ENCODE measurements at regions not wholly inside any gene's neighbourhood (a gene's known extent, or its start where the extent isn't known, plus 50 kb on each side); places are given as distances from the start of the nearest gene placed in this dataset.

DNA sequence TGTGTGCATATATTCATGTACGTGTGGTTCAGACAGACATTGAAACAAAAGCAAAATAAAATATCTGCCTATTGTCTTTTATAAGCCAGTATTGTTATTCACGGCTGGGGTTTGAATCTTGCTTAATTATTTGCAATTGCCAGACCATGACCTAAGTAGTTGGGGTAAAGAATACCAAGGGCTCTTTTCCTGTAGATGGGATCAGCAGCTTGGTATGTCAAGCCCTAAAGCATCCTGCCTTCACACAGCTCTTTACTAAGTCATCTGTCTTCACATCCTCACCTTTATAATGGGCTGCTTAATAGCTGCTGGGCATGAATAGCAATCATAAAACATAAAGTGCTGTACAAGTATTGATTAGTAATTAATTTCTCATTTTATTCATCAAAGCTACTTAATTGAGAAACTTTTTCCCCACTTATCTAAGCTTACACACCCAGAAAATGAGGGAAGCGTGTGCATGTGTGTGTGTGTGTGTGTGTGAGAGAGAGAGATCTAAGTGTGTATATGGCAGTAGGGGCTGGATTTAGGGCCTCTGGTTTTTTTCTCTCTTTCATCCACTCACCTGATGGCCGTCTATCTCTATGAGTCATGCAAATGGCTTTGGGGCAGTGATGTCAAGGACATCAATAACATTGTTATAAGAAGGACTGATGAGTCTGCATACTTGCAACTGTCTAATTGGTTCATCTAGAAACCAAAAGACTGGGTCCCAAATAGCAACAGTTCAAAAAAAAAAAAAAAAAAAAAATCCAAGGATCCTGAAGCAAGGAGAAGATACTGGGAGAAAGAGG lies 244.1 kb upstream of the TNP1 start:
- H3K4me2 ChIP-seq (ENCODE audit: low read depth, low read length, poor library complexity, severe bottlenecking) = no peak overlapping the region

DNA sequence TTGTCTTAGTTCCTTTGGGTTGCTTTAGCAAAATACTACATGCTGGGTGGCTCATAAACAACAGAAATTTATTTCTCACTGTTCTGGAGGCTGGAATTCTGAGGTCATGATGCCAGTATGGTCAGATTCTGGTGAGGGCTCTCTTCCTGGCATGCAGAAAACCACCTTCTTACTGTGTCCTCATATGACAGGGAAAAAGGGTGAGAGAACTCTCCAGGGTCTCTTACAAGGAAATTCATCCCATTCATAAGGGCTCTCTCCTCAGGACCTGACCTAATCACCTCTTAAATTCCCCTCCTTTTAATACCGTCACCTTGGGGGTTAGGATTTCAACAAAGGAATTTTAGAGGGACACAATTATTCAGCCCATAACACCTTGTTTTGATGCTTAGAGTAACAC lies 243.1 kb upstream of the TNP1 start:
- no peaks in the 10 kb centered on the region for H3K79me2 ChIP-seq (ENCODE audit: insufficient read depth, low read length)
- H3K4me3 ChIP-seq (ENCODE audit: insufficient read depth, low read length, poor library complexity, severe bottlenecking) = no peak overlapping the region
- H3K9me2 ChIP-seq (replicated peaks; ENCODE audit: insufficient read depth, low read length) = no peaks in the 10 kb centered on the region
- TF ChIP-seq CTCF (IDR thresholded peaks at IDR 0.05; ENCODE audit: insufficient read depth, low read length, poor library complexity, severe bottlenecking) (no peak), EZH2phosphoT487 (conservative IDR thresholded peaks at IDR 0.05; ENCODE audit: low read length) (no peak)
- no peaks in the 10 kb centered on the region for H4K20me1 ChIP-seq (ENCODE audit: low read depth, low read length)
- H3K27ac ChIP-seq (ENCODE audit: low read depth, low read length) = no peak overlapping the region
- H3K36me3 ChIP-seq (ENCODE audit: low read length) = no peaks in the 10 kb centered on the region
- H3F3A ChIP-seq (ENCODE audit: insufficient read depth) = no peaks in the 10 kb centered on the region
- H3K4me2 ChIP-seq (ENCODE audit: low read depth, low read length, poor library complexity, severe bottlenecking) = no peak overlapping the region
- H2AFZ ChIP-seq (ENCODE audit: low read depth, low read length, severe bottlenecking) = no peak overlapping the region
- H3K9ac ChIP-seq (ENCODE audit: low read length) = no peak overlapping the region
- no peaks in the 10 kb centered on the region for H3K9me3 ChIP-seq (ENCODE audit: insufficient read depth, low read length)
- no peaks in the 10 kb centered on the region for H3K27me3 ChIP-seq (ENCODE audit: low read length)

More for the DNA sequence above, 244.1 kb upstream of the TNP1 start:
- H3K9me3 ChIP-seq (ENCODE audit: insufficient read depth, low read length) = no peaks in the 10 kb centered on the region
- no peaks in the 10 kb centered on the region for H3F3A ChIP-seq (ENCODE audit: insufficient read depth)
- H3K9ac ChIP-seq (ENCODE audit: low read length) = no peak overlapping the region
- no peaks in the 10 kb centered on the region for H3K79me2 ChIP-seq (ENCODE audit: insufficient read depth, low read length)
- no peak overlapping the region for H3K27ac ChIP-seq (ENCODE audit: low read depth, low read length)
- no peaks in the 10 kb centered on the region for H3K36me3 ChIP-seq (ENCODE audit: low read length)
- H4K20me1 ChIP-seq (ENCODE audit: low read depth, low read length) = no peaks in the 10 kb centered on the region
- no peaks in the 10 kb centered on the region for H3K9me2 ChIP-seq (replicated peaks; ENCODE audit: insufficient read depth, low read length)
- H3K27me3 ChIP-seq (ENCODE audit: low read length) = no peaks in the 10 kb centered on the region
- TF ChIP-seq CTCF (IDR thresholded peaks at IDR 0.05; ENCODE audit: insufficient read depth, low read length, poor library complexity, severe bottlenecking) (no peak), EZH2phosphoT487 (conservative IDR thresholded peaks at IDR 0.05; ENCODE audit: low read length) (no peak)
- H2AFZ ChIP-seq (ENCODE audit: low read depth, low read length, severe bottlenecking) = no peak overlapping the region
- no peak overlapping the region for H3K4me3 ChIP-seq (ENCODE audit: insufficient read depth, low read length, poor library complexity, severe bottlenecking)

- H3K27me3 ChIP-seq (ENCODE audit: low read length) = no peaks in the 10 kb centered on the region
- TF ChIP-seq CTCF (IDR thresholded peaks at IDR 0.05; ENCODE audit: insufficient read depth, low read length, poor library complexity, severe bottlenecking) = no peak
- no peaks in the 10 kb centered on the region for H3K9me2 ChIP-seq (replicated peaks; ENCODE audit: insufficient read depth, low read length)
- H3K4me2 ChIP-seq (ENCODE audit: low read depth, low read length, poor library complexity, severe bottlenecking) = no peak overlapping the region
- no peaks in the 10 kb centered on the region for H3K36me3 ChIP-seq (ENCODE audit: low read length)
- no peak overlapping the region for H3K9ac ChIP-seq (ENCODE audit: low read length)
- H4K20me1 ChIP-seq (ENCODE audit: low read depth, low read length) = no peaks in the 10 kb centered on the region
- H3K4me3 ChIP-seq (ENCODE audit: insufficient read depth, low read length, poor library complexity, severe bottlenecking) = no peak overlapping the region
- no peak overlapping the region for H2AFZ ChIP-seq (ENCODE audit: low read depth, low read length, severe bottlenecking)
- H3K79me2 ChIP-seq (ENCODE audit: insufficient read depth, low read length) = no peaks in the 10 kb centered on the region
- H3F3A ChIP-seq (ENCODE audit: insufficient read depth) = no peaks in the 10 kb centered on the region
- no peak overlapping the region for H3K27ac ChIP-seq (ENCODE audit: low read depth, low read length)
- no peaks in the 10 kb centered on the region for H3K9me3 ChIP-seq (ENCODE audit: insufficient read depth, low read length)
Observed at GRCh38 chr2:217101972-217102371, 242.1 kb upstream of the TNP1 start.

Measured in SU-DHL-6 (cell line).